ENCODE measurements at regions not wholly inside any gene's neighbourhood (a gene's known extent, or its start where the extent isn't known, plus 50 kb on each side); places are given as distances from the start of the nearest gene placed in this dataset.

GRCh38 chr14:49319810-49320209 is 266.4 kb downstream of the RPS29 start:
- TF ChIP-seq CTCF (tag by site-specific recombination; IDR thresholded peaks at IDR 0.05) (no peak), ZNF843 (tag by site-specific recombination; IDR thresholded peaks at IDR 0.05) (no peak), ZNF639 (tag by site-specific recombination; IDR thresholded peaks at IDR 0.05) (no peak), ZNF10 (tag by site-specific recombination; IDR thresholded peaks at IDR 0.05) (no peak), PRDM1 (tag by site-specific recombination; IDR thresholded peaks at IDR 0.05) (no peak), ZNF830 (tag by site-specific recombination; IDR thresholded peaks at IDR 0.05; ENCODE audit: low read depth) (no peak), ZNF138 (tag by site-specific recombination; IDR thresholded peaks at IDR 0.05; ENCODE audit: borderline replicate concordance) (no peak), ATF2 (tag by site-specific recombination; IDR thresholded peaks at IDR 0.05; ENCODE audit: low read depth) (no peak), ZNF174 (tag by site-specific recombination; IDR thresholded peaks at IDR 0.05) (no peak), MEIS1 (CRISPR knock-in tag; IDR thresholded peaks at IDR 0.05; ENCODE audit: borderline replicate concordance) (no peak), ZNF518A (tag by site-specific recombination; conservative IDR thresholded peaks at IDR 0.05; ENCODE audit: low read depth) (no peak)
